Epithelial cell of esophagus (primary cell): ENCODE measurements at regions not wholly inside any gene's neighbourhood (a gene's known extent, or its start where the extent isn't known, plus 50 kb on each side); places are given as distances from the start of the nearest gene placed in this dataset.
A peak's percentile ranks its signal among the peaks of the same experiment; 100 is the strongest.

Source experiments
- DNase-seq: peaks from one replicate; pipeline ENCODE4 v3.0.0; 2010; ENCODE audit warnings: low read depth
- H3K4me3 ChIP-seq: 2 replicates; pipeline ENCODE4 v1.5.1; 2011; ENCODE audit warnings: mild to moderate bottlenecking, low read length, control low read depth
- TF ChIP-seq, protein P1 (sequence below): IDR thresholded peaks from 2 replicates; pipeline ENCODE4 v1.5.1; 2011; ENCODE audit warnings: low read depth, mild to moderate bottlenecking, low read length, control low read depth, inconsistent platforms; ENCODE audit not compliant: insufficient read depth; ENCODE audit errors: missing control alignments

DNA sequence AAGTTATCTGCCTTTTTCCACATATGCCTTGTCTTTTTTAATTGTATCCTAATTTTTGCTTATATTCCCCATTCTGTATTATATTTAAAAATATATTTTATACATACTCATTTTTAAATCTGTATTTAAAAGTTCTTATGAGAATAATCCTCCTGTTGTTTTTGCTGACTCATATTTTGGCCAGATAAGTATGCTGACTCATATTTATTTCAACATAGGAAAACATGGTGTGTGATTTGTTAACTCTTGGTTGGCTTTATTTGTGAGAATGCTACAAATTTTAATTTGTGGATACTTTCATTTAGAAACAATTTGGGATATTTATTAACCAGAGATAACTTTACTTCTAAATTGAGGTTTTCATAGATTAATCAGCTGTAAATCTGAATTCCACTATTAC is 587.7 kb downstream of the CPS1 start:
- TF ChIP-seq, protein P1, sequence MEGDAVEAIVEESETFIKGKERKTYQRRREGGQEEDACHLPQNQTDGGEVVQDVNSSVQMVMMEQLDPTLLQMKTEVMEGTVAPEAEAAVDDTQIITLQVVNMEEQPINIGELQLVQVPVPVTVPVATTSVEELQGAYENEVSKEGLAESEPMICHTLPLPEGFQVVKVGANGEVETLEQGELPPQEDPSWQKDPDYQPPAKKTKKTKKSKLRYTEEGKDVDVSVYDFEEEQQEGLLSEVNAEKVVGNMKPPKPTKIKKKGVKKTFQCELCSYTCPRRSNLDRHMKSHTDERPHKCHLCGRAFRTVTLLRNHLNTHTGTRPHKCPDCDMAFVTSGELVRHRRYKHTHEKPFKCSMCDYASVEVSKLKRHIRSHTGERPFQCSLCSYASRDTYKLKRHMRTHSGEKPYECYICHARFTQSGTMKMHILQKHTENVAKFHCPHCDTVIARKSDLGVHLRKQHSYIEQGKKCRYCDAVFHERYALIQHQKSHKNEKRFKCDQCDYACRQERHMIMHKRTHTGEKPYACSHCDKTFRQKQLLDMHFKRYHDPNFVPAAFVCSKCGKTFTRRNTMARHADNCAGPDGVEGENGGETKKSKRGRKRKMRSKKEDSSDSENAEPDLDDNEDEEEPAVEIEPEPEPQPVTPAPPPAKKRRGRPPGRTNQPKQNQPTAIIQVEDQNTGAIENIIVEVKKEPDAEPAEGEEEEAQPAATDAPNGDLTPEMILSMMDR, result no peak
- no peak overlapping the region for H3K4me3 ChIP-seq
- peak; percentile 63 for DNase-seq

DNA sequence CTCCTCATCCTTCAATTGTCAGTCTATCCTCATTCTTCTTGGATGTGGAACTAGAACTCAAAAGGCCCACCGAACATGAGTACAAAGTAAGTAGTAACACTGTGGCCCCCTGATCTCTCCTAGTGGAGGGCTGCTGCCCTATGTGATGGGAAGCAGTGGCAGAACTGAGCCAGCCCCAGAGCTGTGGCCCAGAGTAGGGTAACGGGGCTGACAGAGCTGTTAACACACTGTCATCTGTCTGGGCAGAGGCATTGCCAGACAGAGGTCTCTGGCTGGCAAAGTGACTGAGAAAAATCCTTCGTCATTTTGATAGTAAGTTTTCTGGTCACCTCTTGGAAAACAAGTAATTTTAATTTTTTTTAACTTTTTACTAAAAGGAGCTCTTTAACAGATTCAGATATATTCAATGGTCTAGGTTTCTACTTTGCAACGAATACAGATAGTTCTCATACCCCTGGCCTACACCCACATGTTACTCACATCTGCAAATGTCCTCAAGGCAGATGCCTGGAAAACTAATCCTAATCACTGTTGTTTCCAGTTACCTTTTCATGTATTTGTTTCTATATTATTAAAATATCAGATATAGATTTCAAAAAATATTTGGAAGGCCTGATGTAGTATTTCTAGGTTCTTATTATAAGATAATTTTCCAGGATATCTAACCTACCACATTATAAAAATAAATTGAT is 588.7 kb downstream of the CPS1 start:
- DNase-seq, result no peak
- TF ChIP-seq, protein P1, result no peak
- no peak overlapping the region for H3K4me3 ChIP-seq

DNA sequence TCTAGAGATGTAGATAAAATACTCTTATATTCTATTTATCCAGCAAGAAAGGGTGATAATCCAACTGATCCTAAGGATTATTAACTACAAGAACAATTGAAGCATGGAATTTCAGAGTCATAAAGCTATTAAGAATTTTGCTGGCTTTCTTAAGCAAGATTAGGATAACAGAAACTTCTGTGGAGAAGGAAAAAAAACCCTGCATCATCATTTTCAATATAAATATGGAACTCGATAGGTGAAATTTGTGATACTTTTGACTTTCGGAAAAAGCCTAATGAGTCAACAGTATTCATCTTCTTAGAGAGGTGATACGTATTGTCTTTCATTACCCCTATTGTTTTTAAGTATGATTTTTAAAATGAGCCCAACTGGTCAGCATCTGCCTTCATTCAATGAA is 593.3 kb downstream of the CPS1 start:
- H3K4me3 ChIP-seq, result no peak overlapping the region
- no peak for DNase-seq
- TF ChIP-seq, protein P1, result no peak

DNA sequence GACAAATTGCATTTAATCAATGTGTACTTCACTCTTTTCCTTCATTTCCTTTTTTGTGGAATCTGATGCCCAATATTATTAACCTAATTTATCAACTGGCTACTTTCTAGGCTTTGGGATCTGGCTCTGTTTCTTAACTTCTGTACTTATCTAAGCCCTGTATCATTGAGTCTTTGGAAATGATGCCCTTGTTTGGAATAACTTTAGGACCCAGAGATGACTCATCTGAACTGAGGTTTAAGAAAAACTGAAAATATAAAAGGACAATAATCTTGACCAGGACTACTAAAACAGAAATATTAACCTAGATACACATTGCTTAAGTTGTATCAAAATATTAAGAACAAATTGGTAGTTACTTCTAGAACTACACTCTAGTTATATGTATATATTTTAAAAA is 600.8 kb downstream of the CPS1 start:
- TF ChIP-seq, protein P1, result no peak
- DNase-seq, result no peak
- H3K4me3 ChIP-seq, result no peak overlapping the region

DNA sequence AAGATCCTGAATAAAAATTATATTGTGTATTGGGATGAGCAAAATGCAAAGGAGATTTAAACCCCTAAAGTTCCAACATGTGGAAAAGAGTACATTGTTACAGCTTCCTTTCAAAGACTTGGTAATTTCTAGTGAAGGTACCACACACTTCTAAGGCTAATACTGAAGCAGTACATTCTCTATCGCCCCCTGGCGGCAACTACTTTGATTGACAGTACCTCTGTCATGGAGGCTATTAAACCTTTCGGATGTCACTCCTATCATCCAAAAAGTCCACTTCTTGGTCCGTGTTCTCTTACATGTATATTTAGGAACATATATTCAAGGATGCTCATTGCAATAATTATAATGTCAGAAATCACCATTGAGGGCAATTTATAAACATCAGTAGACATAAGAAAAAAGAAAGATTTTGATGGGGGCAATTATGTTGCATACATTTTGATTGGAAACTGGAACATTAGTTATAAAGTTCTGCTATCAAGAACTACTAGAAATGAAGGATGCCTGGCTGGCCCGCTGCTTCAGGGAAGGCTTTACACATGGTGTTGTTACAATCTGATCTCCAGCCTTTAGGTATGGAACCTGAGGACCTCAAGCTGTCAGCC is 601.6 kb downstream of the CPS1 start:
- peak; percentile 76 for DNase-seq
- no peak overlapping the region for H3K4me3 ChIP-seq
- TF ChIP-seq, protein P1, result peak; percentile 91

DNA sequence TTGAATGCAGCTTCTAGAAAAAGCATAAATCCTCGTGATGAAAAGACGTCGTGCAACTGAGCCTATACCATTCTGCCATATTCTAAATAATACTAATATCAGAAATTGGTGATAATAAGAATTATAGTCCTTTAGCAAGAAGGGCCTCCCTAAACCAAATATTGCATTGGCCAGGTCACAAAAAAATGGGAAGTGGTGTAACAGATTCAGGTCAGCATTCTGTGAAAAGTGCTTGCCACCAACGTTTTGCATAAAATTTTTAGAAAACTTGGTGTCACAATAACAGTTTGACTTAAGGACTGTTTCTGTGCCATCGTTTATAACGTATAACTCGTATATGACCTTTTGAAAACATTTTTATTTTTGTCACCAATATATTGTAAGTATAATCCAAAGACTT is 603.6 kb downstream of the CPS1 start:
- DNase-seq, result no peak

More for the DNA sequence above, 603.6 kb downstream of the CPS1 start:
- TF ChIP-seq, protein P1, result no peak
- H3K4me3 ChIP-seq, result no peak overlapping the region
